Activated T-helper 17 cell treated with anti-CD3 and anti-CD28 coated beads, Interleukin-2, amount 50 U/mL, for 72 hours (primary cell): ENCODE measurements at regions not wholly inside any gene's neighbourhood (a gene's known extent, or its start where the extent isn't known, plus 50 kb on each side); places are given as distances from the start of the nearest gene placed in this dataset.

Source experiments
- ATAC-seq: fragments of 150-1000 bp; cut with Tn5 transposase; replicated peaks from 2 replicates; pipeline ENCODE4 v1.10.0; 2021; ENCODE audit warnings: mild to moderate bottlenecking, moderate library complexity
- H3K27ac Mint-ChIP-seq: one replicate; pipeline ENCODE4 v1.8.0; 2022; ENCODE audit warnings: mixed read lengths
- H3K27me3 Mint-ChIP-seq: one replicate; pipeline ENCODE4 v1.8.0; 2022; ENCODE audit warnings: mixed read lengths
- H3K36me3 Mint-ChIP-seq: one replicate; pipeline ENCODE4 v1.8.0; 2022; ENCODE audit warnings: low read depth, mild to moderate bottlenecking, mixed read lengths
- H3K4me1 Mint-ChIP-seq: one replicate; pipeline ENCODE4 v1.8.0; 2022; ENCODE audit warnings: mixed read lengths
- H3K4me3 Mint-ChIP-seq: one replicate; pipeline ENCODE4 v1.8.0; 2022; ENCODE audit warnings: mild to moderate bottlenecking, mixed read lengths
- H3K9me3 Mint-ChIP-seq: one replicate; pipeline ENCODE4 v1.8.0; 2022; ENCODE audit warnings: mixed read lengths

DNA sequence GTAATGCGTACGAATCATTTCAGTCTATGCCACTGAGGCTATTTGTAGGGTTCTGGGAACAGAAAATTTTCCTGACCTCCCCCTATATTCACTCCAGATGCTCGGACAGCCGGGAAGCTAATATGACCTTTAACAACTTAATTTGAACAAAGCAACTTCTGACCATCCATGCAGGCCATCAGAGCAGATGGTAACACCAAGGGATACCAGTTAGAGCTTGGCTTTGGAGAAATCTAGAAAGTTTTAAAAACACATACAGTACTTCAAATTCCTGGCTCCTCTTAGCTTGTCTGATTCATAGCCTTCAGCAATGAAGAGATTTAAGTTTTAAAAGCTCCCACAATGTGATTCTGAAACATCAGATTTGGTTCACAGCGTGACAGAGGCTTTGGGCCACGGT lies 257.3 kb downstream of the GPAM start:
- no peak for ATAC-seq
- H3K4me3 Mint-ChIP-seq: no peak overlapping the region
- H3K36me3 Mint-ChIP-seq: no peaks in the 10 kb centered on the region
- H3K9me3 Mint-ChIP-seq: no peaks in the 10 kb centered on the region
- H3K4me1 Mint-ChIP-seq: no peaks in the 10 kb centered on the region
- H3K27me3 Mint-ChIP-seq: no peaks in the 10 kb centered on the region
- no peak overlapping the region for H3K27ac Mint-ChIP-seq

GRCh38 chr10:111933937-111934336 lies 249.6 kb downstream of the GPAM start:
- ATAC-seq: no peak
- peaks cover 7% of the 10 kb centered on the region for H3K27me3 Mint-ChIP-seq
- H3K4me1 Mint-ChIP-seq: no peaks in the 10 kb centered on the region
- H3K4me3 Mint-ChIP-seq: no peak overlapping the region
- H3K36me3 Mint-ChIP-seq: no peaks in the 10 kb centered on the region
- no peak overlapping the region for H3K27ac Mint-ChIP-seq
- H3K9me3 Mint-ChIP-seq: no peaks in the 10 kb centered on the region

- Mint-ChIP-seq H3K4me1 (no peaks in the 10 kb centered on the region), H3K4me3 (no peak overlapping the region), H3K27me3 (peaks cover 7% of the 10 kb centered on the region), H3K36me3 (no peaks in the 10 kb centered on the region), H3K27ac (no peak overlapping the region), H3K9me3 (no peaks in the 10 kb centered on the region)
- ATAC-seq: no peak
Measured at GRCh38 chr10:111934931-111935330, 248.6 kb downstream of the GPAM start.

- no peak for ATAC-seq
- Mint-ChIP-seq H3K9me3 (peaks cover 4% of the 10 kb centered on the region), H3K27me3 (peaks cover 10% of the 10 kb centered on the region), H3K4me1 (no peaks in the 10 kb centered on the region), H3K36me3 (no peaks in the 10 kb centered on the region), H3K4me3 (no peak overlapping the region), H3K27ac (no peak overlapping the region)
Measured at GRCh38 chr10:111936143-111936542, 247.4 kb downstream of the GPAM start.

DNA sequence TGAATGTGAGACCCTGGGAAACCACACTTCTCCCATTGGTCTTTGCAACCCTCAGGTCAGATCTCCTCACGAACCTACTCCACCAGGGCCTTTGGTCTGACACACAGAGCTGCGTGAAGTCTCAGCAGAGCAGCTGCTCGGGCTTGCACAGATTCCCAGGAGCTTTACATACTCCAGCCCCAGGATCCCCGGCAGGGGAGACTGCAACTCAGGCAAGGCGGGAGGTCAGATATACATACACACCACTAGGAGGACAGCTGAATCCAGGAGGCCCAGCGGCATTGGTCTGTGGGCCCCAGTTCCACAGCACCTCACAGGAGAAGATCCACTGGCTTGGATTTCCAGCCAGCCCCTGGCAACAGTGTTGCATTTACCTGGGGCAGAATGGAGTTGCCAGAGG lies 239.2 kb downstream of the GPAM start:
- Mint-ChIP-seq H3K36me3 (no peaks in the 10 kb centered on the region), H3K4me3 (no peak overlapping the region), H3K27ac (no peak overlapping the region), H3K4me1 (no peaks in the 10 kb centered on the region), H3K27me3 (peaks cover 16% of the 10 kb centered on the region), H3K9me3 (peaks cover 7% of the 10 kb centered on the region)
- ATAC-seq: no peak

GRCh38 chr10:111953949-111954348 lies 229.6 kb downstream of the GPAM start:
- ATAC-seq: no peak
- Mint-ChIP-seq H3K27me3 (peaks cover 3% of the 10 kb centered on the region), H3K4me3 (no peak overlapping the region), H3K4me1 (no peaks in the 10 kb centered on the region), H3K9me3 (peaks cover 12% of the 10 kb centered on the region), H3K27ac (no peak overlapping the region), H3K36me3 (no peaks in the 10 kb centered on the region)

DNA sequence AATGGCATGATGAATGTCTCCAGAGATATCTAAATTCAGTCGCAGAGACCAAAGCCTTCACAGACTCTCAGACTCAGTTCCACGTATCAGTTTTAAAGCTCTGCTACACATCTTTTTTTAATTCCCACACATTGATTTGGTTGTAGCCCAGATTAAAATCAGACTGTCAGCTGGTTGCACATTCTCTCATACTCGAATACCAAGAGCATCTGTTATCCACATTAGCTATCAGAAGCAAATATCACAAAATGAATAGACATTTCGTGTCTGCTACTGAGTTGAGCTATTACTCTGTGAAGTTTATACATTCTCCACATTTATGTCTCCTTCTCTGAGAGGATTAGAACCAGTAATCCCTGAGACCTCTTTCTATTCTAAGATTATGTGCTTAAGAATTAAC lies 229.2 kb downstream of the GPAM start:
- no peak for ATAC-seq
- no peak overlapping the region for H3K27ac Mint-ChIP-seq

DNA sequence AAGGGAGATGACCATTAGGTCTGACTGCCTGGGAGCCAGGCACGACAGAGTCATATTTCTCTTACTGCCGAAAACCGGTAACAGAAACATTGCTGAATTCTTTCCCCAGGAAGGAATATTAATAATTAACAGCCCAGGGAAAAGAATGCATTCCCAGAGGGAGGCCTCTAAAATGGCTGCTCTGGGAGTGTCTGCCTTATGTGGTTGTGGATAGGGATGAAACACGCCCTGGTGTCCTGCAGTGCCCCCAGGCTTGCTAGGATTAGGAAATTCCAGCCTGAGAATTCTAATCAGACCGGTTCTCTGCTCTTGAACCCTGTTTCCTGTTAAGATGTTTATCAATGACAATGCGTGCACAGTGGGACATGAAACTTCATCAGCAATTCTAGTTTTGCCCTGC lies 226.7 kb downstream of the GPAM start:
- Mint-ChIP-seq H3K4me1 (no peaks in the 10 kb centered on the region), H3K36me3 (no peaks in the 10 kb centered on the region), H3K9me3 (peaks cover 12% of the 10 kb centered on the region), H3K4me3 (no peak overlapping the region), H3K27me3 (peaks cover 3% of the 10 kb centered on the region), H3K27ac (no peak overlapping the region)
- ATAC-seq: no peak

More for the DNA sequence above, 229.2 kb downstream of the GPAM start:
- no peak overlapping the region for H3K4me3 Mint-ChIP-seq
- H3K9me3 Mint-ChIP-seq: peaks cover 12% of the 10 kb centered on the region
- no peaks in the 10 kb centered on the region for H3K36me3 Mint-ChIP-seq
- H3K4me1 Mint-ChIP-seq: no peaks in the 10 kb centered on the region
- H3K27me3 Mint-ChIP-seq: peaks cover 3% of the 10 kb centered on the region

DNA sequence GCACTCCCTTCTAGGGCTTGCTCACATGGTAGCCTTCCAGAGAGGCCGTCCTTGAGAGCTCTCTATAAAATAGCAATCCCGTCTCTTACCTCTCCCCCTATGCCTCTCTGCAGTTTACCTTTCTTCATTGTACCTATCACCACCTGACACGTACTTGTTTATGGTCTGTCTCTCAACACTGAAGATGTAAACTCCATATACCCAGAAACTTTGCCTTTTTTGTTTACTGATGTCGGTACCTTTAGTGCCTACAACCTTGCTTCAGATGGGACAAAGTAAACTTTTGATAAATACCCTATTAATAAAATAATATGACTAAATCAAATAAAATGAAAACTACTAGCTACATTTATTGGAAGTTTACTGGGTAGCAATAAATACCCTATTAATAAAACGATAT lies 220.6 kb downstream of the GPAM start:
- no peak for ATAC-seq
- no peak overlapping the region for H3K27ac Mint-ChIP-seq
- no peaks in the 10 kb centered on the region for H3K4me1 Mint-ChIP-seq
- no peak overlapping the region for H3K4me3 Mint-ChIP-seq
- H3K9me3 Mint-ChIP-seq: no peaks in the 10 kb centered on the region
- H3K27me3 Mint-ChIP-seq: peaks cover 5% of the 10 kb centered on the region
- no peaks in the 10 kb centered on the region for H3K36me3 Mint-ChIP-seq

DNA sequence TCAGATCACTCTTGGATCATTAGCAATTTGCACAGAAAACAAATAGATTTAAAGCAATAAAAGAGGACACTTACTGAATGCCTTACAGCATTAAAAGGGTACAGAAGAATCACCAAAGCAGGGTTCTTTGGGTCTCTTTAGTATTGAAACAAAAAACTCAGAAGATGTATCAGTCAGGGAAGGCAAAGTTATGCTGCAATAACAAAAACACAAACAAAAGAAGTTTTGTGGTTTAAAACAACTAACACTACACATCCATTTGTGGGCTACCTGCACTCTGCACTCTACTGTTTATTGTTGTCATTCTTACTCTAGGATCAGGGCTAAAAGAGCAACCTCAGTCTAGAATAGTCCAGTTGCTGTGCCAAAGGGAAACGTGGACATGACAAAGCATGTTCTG lies 216.4 kb downstream of the GPAM start:
- no peak overlapping the region for H3K27ac Mint-ChIP-seq
- ATAC-seq: no peak
- H3K4me3 Mint-ChIP-seq: no peak overlapping the region
- no peaks in the 10 kb centered on the region for H3K36me3 Mint-ChIP-seq
- H3K9me3 Mint-ChIP-seq: peaks cover 4% of the 10 kb centered on the region
- peaks cover 5% of the 10 kb centered on the region for H3K27me3 Mint-ChIP-seq
- H3K4me1 Mint-ChIP-seq: no peaks in the 10 kb centered on the region

DNA sequence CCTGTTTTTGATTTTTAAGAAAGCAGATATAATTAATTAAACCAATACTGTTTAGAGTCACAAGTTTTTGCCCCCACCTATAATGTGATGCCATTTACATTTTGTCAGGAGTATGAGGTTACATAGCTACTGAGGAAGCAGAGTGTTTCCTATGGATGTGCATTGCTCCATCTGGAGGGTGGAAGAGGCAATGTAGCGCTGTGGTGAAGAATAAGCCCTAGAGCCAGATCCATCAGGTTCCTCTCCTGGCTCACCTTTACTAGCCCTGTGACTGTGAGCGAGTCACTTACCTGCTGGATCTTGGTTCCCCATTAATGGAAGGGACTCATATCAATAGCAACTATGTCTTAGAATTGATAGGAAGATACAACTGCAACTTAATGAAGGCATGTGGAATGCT lies 216.0 kb downstream of the GPAM start:
- no peaks in the 10 kb centered on the region for H3K36me3 Mint-ChIP-seq
- no peak overlapping the region for H3K27ac Mint-ChIP-seq
- no peaks in the 10 kb centered on the region for H3K4me1 Mint-ChIP-seq
- peaks cover 3% of the 10 kb centered on the region for H3K27me3 Mint-ChIP-seq
- H3K4me3 Mint-ChIP-seq: no peak overlapping the region
- no peak for ATAC-seq
- peaks cover 4% of the 10 kb centered on the region for H3K9me3 Mint-ChIP-seq

DNA sequence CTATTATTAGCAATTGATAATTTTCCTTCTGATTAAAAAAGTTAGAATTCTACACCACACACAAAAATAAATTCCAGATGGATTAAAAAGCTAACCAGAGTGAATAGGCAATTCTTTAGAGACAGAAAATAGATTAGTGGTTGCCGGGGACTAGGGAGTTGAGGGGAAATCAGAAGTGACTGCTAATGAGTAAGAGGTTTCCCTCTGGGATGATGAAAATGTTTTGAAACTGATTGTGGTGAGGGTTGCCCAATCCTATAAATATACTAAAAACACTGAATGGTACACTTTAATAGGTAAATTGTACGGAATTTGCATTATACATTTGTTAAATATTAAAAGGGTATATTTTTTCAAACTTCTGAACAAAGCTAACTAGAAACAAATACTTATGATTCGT lies 214.9 kb downstream of the GPAM start:
- Mint-ChIP-seq H3K27ac (no peak overlapping the region), H3K27me3 (no peaks in the 10 kb centered on the region), H3K4me3 (no peak overlapping the region), H3K36me3 (no peaks in the 10 kb centered on the region), H3K9me3 (peaks cover 4% of the 10 kb centered on the region), H3K4me1 (no peaks in the 10 kb centered on the region)
- no peak for ATAC-seq

- Mint-ChIP-seq H3K9me3 (peaks cover 4% of the 10 kb centered on the region), H3K27ac (no peak overlapping the region), H3K27me3 (no peaks in the 10 kb centered on the region), H3K4me1 (no peaks in the 10 kb centered on the region), H3K4me3 (no peak overlapping the region), H3K36me3 (no peaks in the 10 kb centered on the region)
- no peak for ATAC-seq
Measured at GRCh38 chr10:111970111-111970510, 213.5 kb downstream of the GPAM start.

DNA sequence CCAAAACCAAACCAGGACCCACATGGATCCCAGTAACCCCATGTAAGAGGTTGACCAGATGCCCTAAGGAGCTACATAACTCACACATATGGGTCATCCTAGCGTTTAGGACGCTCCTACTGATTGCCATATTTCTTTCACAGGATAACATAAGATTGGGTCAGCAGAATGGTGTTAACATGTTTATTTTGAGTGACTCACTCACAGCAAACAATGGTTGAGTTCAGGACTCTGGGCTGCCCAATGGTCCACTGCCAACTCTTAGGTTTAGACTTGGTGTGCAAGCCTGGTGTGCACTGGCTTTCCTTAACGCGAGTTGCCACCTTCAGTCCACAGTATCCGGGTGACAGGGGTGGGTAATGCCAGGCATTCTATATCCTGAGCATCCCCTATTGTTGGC lies 211.5 kb downstream of the GPAM start:
- no peaks in the 10 kb centered on the region for H3K27me3 Mint-ChIP-seq
- peaks cover 4% of the 10 kb centered on the region for H3K9me3 Mint-ChIP-seq
- ATAC-seq: no peak
- H3K4me1 Mint-ChIP-seq: no peaks in the 10 kb centered on the region
- no peak overlapping the region for H3K27ac Mint-ChIP-seq
- H3K4me3 Mint-ChIP-seq: no peak overlapping the region
- H3K36me3 Mint-ChIP-seq: no peaks in the 10 kb centered on the region

DNA sequence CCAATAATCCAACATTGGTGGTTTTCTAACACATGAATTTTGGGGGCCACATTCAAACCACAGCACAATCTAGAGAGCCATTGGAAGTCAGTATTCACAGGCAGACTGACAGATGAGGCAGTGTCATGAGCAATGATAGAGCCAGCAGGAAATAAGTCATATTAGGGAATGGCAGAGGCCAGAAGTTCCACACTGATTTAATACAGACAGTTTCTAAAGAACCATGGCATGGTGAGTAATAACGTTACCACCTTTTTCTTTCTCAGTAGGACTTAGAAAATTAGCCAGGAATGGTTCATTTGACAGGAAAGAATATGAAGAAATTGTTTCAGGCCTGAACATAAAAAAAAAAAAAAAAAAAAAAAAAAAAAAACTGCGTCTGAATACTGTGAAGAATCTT lies 210.3 kb downstream of the GPAM start:
- no peak for ATAC-seq
- H3K36me3 Mint-ChIP-seq: no peaks in the 10 kb centered on the region
- H3K27ac Mint-ChIP-seq: no peak overlapping the region
- H3K9me3 Mint-ChIP-seq: peaks cover 4% of the 10 kb centered on the region
- no peaks in the 10 kb centered on the region for H3K4me1 Mint-ChIP-seq
- no peak overlapping the region for H3K4me3 Mint-ChIP-seq
- no peaks in the 10 kb centered on the region for H3K27me3 Mint-ChIP-seq

DNA sequence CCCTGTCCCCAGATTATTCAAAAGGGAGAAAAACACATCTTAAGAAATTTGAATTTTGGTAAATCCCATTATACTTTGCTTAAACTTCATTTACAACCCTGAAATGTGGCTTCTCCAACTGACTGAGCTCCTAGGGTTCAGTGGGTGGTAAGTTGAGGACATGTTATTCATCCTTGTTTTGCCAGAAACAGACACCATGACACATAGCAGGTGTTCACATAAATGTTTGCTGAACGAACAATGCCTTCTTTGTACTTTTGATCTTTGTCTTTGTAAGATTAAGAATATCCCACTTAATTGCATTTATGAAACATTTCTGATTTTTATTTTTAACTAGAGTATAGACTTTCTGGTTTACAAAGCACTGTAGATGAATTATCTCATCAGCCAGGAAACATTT lies 209.7 kb downstream of the GPAM start:
- peaks cover 4% of the 10 kb centered on the region for H3K9me3 Mint-ChIP-seq
- no peak overlapping the region for H3K27ac Mint-ChIP-seq
- no peak for ATAC-seq
- no peaks in the 10 kb centered on the region for H3K36me3 Mint-ChIP-seq
- no peaks in the 10 kb centered on the region for H3K27me3 Mint-ChIP-seq
- no peaks in the 10 kb centered on the region for H3K4me1 Mint-ChIP-seq
- H3K4me3 Mint-ChIP-seq: no peak overlapping the region
